SK-N-SH (cell line): ENCODE measurements at regions not wholly inside any gene's neighbourhood (a gene's known extent, or its start where the extent isn't known, plus 50 kb on each side); places are given as distances from the start of the nearest gene placed in this dataset.

Source experiments
- FOSL2 ChIP-seq: IDR thresholded peaks from 2 replicates; pipeline ENCODE4 v1.4.0; 2012; ENCODE audit warnings: low read depth, mild to moderate bottlenecking, moderate library complexity, borderline replicate concordance
- FOXJ3 ChIP-seq: sonication (generic); formaldehyde crosslinking; IDR thresholded peaks from 2 replicates; pipeline ENCODE4 v1.5.1; 2020; ENCODE audit warnings: mild to moderate bottlenecking, missing genetic modification reagents
- GATA2 ChIP-seq: sonication (generic); formaldehyde crosslinking; IDR thresholded peaks from 2 replicates; pipeline ENCODE4 v1.5.0; 2020; ENCODE audit warnings: mild to moderate bottlenecking, missing genetic modification reagents
- POLR2AphosphoS5 ChIP-seq: IDR thresholded peaks from 2 replicates; pipeline ENCODE4 v1.6.1; 2012; ENCODE audit warnings: low read depth, low read length
- RXRA ChIP-seq: IDR thresholded peaks from 2 replicates; pipeline ENCODE4 v1.4.0; 2012; ENCODE audit warnings: low read depth, mild to moderate bottlenecking, borderline replicate concordance
- TAF1 ChIP-seq: IDR thresholded peaks from 2 replicates; pipeline ENCODE4 v1.6.1; 2012; ENCODE audit warnings: low read depth, mild to moderate bottlenecking, low read length, moderate library complexity, borderline replicate concordance
- TF ChIP-seq, protein P1 (sequence below): fragments of 200-600 bp; sonication (generic); IDR thresholded peaks from 2 replicates; pipeline ENCODE4 v1.6.1; 2017; ENCODE audit warnings: antibody characterized with exemption, mild to moderate bottlenecking, moderate library complexity
- TF ChIP-seq, protein P2 (sequence below): IDR thresholded peaks from 2 replicates; pipeline ENCODE4 v1.6.1; 2012; ENCODE audit warnings: mild to moderate bottlenecking, low read depth, low read length, moderate library complexity
- TF ChIP-seq, protein P3 (sequence below): IDR thresholded peaks from 2 replicates; pipeline ENCODE4 v1.4.0; 2012; ENCODE audit warnings: low read depth
- TF ChIP-seq, protein P4 (sequence below): fragments of 150-350 bp; IDR thresholded peaks from 2 replicates; pipeline ENCODE4 v1.6.1; 2016; ENCODE audit warnings: mild to moderate bottlenecking, low read depth, low read length

DNA sequence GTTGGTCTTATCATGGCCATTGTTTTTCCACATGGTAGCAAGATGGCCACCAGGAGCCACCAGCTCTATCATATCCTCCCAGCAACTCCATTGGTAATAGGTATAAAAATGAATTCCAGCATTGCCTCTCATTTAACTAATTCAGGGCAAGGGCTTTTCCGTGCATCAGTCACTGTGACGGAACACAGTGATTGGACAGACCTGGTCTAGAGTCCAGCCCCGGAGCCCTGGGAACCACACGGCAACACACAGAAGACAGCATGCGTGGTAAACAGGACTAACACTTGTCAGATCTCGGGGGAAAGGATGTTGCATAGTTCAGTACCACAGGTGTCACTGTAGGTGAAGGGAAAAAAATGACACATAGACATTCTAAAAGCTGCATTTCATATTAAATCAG, 638.0 kb upstream of the RBFOX1 start:
- TF ChIP-seq TAF1 (no peak), GATA2 (CRISPR knock-in tag) (no peak), POLR2AphosphoS5 (no peak), FOSL2 (no peak), RXRA (no peak), FOXJ3 (CRISPR knock-in tag) (no peak)
- TF ChIP-seq, protein P1, sequence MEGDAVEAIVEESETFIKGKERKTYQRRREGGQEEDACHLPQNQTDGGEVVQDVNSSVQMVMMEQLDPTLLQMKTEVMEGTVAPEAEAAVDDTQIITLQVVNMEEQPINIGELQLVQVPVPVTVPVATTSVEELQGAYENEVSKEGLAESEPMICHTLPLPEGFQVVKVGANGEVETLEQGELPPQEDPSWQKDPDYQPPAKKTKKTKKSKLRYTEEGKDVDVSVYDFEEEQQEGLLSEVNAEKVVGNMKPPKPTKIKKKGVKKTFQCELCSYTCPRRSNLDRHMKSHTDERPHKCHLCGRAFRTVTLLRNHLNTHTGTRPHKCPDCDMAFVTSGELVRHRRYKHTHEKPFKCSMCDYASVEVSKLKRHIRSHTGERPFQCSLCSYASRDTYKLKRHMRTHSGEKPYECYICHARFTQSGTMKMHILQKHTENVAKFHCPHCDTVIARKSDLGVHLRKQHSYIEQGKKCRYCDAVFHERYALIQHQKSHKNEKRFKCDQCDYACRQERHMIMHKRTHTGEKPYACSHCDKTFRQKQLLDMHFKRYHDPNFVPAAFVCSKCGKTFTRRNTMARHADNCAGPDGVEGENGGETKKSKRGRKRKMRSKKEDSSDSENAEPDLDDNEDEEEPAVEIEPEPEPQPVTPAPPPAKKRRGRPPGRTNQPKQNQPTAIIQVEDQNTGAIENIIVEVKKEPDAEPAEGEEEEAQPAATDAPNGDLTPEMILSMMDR, result no peak
- TF ChIP-seq, protein P2, sequence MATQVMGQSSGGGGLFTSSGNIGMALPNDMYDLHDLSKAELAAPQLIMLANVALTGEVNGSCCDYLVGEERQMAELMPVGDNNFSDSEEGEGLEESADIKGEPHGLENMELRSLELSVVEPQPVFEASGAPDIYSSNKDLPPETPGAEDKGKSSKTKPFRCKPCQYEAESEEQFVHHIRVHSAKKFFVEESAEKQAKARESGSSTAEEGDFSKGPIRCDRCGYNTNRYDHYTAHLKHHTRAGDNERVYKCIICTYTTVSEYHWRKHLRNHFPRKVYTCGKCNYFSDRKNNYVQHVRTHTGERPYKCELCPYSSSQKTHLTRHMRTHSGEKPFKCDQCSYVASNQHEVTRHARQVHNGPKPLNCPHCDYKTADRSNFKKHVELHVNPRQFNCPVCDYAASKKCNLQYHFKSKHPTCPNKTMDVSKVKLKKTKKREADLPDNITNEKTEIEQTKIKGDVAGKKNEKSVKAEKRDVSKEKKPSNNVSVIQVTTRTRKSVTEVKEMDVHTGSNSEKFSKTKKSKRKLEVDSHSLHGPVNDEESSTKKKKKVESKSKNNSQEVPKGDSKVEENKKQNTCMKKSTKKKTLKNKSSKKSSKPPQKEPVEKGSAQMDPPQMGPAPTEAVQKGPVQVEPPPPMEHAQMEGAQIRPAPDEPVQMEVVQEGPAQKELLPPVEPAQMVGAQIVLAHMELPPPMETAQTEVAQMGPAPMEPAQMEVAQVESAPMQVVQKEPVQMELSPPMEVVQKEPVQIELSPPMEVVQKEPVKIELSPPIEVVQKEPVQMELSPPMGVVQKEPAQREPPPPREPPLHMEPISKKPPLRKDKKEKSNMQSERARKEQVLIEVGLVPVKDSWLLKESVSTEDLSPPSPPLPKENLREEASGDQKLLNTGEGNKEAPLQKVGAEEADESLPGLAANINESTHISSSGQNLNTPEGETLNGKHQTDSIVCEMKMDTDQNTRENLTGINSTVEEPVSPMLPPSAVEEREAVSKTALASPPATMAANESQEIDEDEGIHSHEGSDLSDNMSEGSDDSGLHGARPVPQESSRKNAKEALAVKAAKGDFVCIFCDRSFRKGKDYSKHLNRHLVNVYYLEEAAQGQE, result no peak
- TF ChIP-seq, protein P3, sequence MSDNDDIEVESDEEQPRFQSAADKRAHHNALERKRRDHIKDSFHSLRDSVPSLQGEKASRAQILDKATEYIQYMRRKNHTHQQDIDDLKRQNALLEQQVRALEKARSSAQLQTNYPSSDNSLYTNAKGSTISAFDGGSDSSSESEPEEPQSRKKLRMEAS, result no peak
- TF ChIP-seq, protein P4, sequence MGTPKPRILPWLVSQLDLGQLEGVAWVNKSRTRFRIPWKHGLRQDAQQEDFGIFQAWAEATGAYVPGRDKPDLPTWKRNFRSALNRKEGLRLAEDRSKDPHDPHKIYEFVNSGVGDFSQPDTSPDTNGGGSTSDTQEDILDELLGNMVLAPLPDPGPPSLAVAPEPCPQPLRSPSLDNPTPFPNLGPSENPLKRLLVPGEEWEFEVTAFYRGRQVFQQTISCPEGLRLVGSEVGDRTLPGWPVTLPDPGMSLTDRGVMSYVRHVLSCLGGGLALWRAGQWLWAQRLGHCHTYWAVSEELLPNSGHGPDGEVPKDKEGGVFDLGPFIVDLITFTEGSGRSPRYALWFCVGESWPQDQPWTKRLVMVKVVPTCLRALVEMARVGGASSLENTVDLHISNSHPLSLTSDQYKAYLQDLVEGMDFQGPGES, result no peak
